ENCODE measurements at regions not wholly inside any gene's neighbourhood (a gene's known extent, or its start where the extent isn't known, plus 50 kb on each side); places are given as distances from the start of the nearest gene placed in this dataset.
"Not testable (repeated sequence)": the region's sequence is repeated elsewhere in the genome, so short reads cannot be mapped to it uniquely, and the experiment has no call there.

- no peak for DNase-seq
Measured at GRCh38 chr12:114192013-114192412, 213.9 kb downstream of the TBX5 start.

DNA sequence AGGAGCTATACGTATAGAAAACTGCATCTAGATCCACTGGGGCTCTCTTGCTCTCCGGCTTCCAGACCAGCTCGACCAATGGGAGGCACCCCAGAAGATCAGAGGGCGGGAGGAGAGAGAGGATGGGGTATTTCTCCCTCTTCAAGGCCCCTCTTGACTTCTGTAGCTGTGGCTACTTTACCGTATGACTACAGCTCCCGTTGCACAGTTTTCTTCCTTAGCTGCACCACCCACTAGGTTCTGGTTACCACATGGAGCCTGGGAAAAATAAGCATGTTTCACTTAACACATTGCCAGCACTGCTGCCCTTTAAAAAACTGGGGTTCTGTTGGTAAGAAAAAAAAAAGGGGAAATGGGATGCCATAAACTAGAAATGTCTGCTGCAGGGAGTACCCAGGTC, 214.4 kb downstream of the TBX5 start:
- DNase-seq: no peak

- no peak for DNase-seq
Measured at GRCh38 chr12:114190971-114191370, 215.0 kb downstream of the TBX5 start.

- DNase-seq: no peak
Measured at GRCh38 chr12:114189266-114189665, 216.7 kb downstream of the TBX5 start.

DNA sequence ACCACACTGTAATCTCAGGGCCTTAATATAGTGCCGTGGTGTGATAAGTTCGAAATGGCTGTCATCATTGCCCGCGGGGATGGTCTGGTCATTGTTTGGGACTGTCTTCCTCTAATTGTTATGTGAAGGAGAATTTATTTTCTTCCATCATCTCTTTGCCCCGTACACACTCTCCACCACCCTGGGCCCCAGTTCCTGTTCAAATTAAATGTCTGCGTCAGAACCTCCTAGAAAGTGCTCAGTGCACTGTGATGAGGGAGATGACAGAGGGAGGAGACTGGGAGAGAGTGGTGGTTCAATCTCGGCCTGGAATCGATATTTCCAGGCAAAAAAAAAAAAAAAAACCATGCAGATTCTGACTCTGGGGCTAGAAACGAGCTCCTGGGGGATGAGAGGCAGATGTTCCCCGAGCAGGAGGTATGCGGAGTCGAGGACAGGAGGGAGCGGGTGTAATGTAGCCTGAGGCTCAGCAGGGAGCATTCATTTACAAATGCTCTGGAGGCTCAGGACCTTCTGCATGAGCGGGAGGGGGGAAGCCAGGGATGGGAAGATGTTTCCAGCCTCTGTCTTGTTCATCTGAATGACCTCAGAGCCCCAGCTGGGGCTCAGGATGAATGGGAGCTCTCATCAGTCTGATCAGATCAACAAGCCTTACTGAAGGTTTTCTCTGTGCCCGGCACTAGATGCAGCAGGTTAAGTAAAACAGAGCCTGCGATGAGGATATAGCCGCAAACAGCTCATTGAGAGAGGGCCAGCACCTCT, 219.5 kb downstream of the TBX5 start:
- DNase-seq: no peak

- no peak for DNase-seq
Measured at GRCh38 chr12:114185036-114185435, 218.9 kb upstream of the RBM19 start.

DNA sequence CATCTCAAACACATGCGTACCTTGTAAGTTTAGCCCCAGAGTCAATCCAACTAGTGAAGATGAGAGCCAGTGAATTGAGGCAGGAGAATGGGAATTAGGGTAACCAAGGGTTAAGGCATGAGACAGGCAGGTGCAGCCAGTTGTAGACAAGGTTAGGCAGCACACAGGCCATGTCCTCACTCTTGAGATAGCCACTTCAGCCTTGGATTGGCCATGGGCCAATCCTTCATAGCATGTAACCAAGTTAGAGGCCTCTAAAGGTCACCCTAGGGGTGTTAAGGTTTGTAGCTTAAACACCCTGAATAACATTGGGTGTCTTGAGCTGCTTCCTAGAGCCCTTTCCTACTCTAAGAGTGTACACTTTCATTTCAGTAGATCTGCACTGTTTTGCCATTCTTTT, 208.2 kb upstream of the RBM19 start:
- no peak for DNase-seq

DNA sequence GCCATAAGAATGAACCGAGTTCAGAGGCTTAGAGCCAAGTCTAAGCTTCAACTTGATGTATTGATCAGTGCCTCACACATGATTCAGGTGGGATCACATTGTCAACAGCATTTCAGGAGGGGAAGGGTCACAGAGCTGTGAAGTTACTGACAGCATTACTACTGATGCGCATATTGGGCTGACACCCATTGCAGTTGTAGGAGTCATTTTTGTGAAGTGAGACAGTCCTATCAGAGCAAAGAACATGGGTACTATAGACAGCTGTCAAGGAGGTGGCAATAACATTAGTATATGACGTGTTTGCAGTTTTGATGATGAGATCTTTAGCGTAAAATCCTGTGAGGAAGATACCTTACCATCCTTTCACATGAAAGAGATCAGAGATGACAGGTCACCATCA, 206.0 kb upstream of the RBM19 start:
- no peak for DNase-seq

GRCh38 chr12:114168061-114168460, 201.9 kb upstream of the RBM19 start:
- no peak for DNase-seq

- no peak for DNase-seq
Measured at GRCh38 chr12:114167431-114167830, 201.3 kb upstream of the RBM19 start.

GRCh38 chr12:114166362-114166761, 200.2 kb upstream of the RBM19 start:
- no peak for DNase-seq

DNA sequence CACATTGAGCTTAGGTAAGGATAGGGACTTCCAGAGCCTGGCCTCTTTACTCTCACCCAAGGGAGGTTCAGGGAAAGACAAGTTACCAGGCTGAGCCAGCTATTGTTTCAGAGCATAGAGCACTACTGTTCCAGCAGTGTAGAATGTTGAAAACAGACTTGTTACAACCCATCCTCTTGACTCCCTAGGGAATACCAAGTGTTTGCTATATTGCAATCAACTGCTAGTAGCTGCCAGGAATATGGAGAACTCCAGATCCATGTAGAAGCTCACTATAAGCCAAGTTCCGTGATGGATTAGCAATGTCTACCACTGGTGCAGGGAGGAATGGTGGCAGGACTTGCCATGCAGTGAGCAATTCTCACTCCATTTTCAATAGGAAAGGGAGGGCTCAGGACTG, 199.8 kb upstream of the RBM19 start:
- no peak for DNase-seq

GRCh38 chr12:114164351-114164750, 198.2 kb upstream of the RBM19 start:
- DNase-seq: no peak

DNA sequence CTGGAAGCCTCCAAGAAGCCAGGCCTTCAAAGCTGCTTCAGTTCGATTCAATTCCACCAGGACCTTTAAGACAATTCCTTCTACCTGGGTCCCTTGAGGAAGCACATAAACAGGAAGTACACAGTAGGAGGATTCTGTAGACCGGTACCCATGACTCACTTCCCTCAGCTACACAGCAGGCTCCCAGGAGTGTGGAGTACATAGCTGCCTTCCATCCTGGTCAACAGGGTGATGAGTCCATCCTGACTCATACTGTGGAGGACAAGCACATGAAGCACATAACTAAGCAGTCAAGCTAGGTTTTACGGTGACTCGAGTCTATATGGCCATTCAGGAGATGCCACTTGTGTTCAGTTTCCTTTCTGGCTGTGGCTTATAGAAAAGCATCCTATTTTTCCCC, 197.6 kb upstream of the RBM19 start:
- DNase-seq: no peak

GRCh38 chr12:114160445-114160844, 194.3 kb upstream of the RBM19 start:
- DNase-seq: no peak

DNA sequence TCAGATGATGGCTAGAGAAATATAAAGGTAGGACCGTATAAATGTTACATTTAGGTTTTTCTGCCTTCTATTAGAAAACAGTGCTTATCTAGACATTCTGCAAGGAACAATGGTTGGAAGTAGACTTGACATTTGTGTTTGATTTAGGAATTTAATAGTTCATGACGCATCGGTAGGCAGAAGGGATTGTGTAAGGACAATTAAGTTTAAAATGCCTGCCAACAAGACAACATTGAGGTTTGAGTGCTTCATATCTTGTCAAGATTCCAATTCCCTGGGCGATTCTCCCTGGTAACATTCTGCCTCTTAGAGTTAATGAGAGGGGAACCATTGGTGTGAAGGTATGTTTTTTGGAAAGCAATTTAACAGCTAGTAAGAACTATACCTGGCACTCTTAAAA, 186.8 kb upstream of the RBM19 start:
- DNase-seq: no peak

DNA sequence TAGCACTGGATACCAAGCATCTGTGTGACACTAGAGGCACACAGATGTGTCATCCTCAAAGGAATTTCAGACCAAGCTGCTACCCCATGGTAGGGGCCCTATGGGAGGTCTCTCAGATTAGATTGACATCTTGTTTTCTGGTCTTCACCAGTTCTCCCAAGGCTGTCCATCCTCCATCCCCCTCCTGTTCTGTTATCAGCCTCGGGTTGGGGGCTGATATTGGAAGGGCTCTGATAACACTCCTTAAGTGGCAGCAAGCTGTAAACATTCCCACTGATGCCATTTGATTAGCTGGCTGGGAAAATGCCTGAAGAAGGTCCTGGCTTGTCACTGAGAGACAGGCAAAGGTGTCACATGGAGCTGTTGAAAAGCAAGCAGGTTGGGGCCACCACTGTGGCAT, 185.9 kb upstream of the RBM19 start:
- no peak for DNase-seq

DNA sequence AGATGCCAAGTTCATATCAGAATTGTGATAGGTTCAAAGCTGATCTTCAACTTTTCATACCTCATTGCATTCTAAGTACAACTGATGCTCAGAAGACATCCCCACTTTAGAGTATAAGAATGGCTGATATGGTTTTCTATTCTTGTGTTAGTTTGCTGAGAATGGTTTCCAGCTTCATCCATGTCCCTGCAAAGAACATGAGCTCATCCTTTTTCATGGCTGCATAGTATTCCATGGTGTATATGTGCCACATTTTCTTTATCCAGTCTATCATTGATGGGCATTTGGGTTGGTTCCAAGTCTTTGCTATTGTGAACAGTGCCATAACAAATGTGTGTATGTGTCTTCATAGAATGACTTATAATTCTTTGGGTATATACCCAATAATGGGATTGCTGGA, 184.5 kb upstream of the RBM19 start:
- DNase-seq: not testable (repeated sequence)

GRCh38 chr12:114141921-114142564, 175.9 kb upstream of the RBM19 start:
- DNase-seq: no peak

DNA sequence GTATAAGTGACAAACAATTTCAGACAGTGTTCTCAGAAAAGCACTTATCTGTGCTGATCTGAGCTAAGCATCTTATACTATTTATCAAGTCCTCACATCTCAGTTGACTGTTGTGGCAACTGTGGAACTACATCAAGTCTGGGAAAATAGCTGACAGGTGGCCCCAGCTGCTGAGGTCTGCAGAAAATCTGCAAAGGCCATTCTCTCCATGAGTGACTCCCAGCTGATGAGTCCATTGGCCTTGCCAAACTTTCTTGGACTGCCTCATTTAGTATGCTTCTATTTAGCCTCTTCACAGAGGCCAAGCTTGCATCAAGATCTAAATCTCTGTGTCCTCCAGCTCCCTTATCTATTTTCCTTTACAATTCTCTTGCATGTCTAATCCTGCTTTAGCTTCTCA, 174.5 kb upstream of the RBM19 start:
- no peak for DNase-seq

DNA sequence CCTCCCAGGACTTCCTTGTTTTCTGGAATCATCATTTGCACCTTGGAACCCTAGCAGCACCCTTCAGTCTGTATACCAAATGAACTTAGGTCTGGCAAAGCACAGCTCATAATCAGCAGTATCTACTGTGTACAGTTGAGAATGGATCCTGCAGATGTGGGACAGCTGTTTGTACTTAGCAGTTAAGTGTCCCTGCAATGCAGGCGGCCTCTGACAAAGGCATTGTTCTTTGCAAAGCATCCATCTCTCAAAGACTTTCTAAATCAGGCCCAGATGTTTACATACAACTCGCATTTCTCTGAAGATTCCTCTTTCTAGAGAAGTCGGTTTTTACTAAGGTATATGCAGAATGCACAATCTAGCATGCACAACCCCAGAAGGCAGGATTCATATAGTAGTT, 170.5 kb upstream of the RBM19 start:
- no peak for DNase-seq

- DNase-seq: no peak
Measured at GRCh38 chr12:114134922-114135321, 168.8 kb upstream of the RBM19 start.

DNA sequence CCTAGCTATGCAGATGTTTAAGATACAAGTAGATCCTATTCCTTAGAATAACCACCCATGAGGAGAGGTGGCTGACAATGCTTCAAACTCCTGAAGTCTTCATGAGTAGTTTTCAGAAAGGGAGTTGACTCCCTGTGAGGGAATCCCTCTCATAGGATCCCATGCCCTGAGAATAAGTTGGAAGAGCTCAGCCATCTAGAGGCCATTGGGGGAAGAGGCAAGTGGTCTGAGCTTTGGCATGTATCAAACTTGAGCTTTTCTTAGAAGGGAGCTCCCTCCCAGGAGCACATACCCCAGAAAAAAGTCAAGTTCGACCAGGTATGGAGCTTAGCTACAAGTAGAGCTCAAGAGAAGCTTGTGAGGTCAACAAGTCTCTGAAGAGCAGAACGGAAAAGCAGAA, 165.7 kb upstream of the RBM19 start:
- no peak for DNase-seq

- DNase-seq: no peak
Measured at GRCh38 chr12:114123108-114123507, 157.0 kb upstream of the RBM19 start.

DNA sequence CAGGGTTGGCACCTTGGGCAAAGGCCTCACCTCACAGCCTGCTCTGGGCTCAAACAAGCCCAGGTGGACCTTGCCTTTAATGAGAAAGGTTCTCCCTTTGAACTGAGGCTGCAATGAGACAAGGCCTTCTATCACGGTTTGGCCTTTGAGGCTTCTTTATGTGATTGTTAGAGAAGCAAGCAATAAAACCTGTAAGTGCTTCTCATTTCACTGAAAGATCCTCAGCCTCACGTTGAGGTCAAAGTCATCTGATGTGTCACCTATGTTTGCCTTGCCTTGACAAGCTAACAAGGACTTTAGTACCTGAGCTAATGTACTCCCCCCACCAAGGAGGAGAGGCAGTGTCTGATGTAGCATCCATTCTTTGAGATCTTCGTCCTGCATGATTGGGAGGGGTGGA, 155.9 kb upstream of the RBM19 start:
- no peak for DNase-seq

All from GDM1 (cell line).